OCI-LY3 (cell line): ENCODE measurements at regions not wholly inside any gene's neighbourhood (a gene's known extent, or its start where the extent isn't known, plus 50 kb on each side); places are given as distances from the start of the nearest gene placed in this dataset.

ENCODE experiments used
- H2AFZ ChIP-seq: fragments of 200-600, 300-600 bp; shearing (Covaris generic); 2 replicates; pipeline ENCODE4 v1.6.0; 2014; ENCODE audit warnings: antibody characterized with exemption, low read depth, low read length
- H3K27ac ChIP-seq: fragments of 200-600, 300-600 bp; sonication (generic); 2 replicates; pipeline ENCODE4 v1.5.1; 2014; ENCODE audit warnings: mild to moderate bottlenecking, low read length, moderate library complexity, mixed read lengths
- H3K27me3 ChIP-seq: fragments of 200-600, 300-600 bp; sonication (generic); 2 replicates; pipeline ENCODE4 v1.6.1; 2014; ENCODE audit warnings: low read depth, low read length, mixed read lengths
- H3K36me3 ChIP-seq: fragments of 200-600, 300-600 bp; sonication (generic); replicated peaks from 2 replicates; pipeline ENCODE3; 2014; ENCODE audit warnings: low read depth, low read length, mixed read lengths
- H3K4me1 ChIP-seq: fragments of 300-600, 200-600 bp; sonication (generic); 2 replicates; pipeline ENCODE4 v1.6.1; 2014; ENCODE audit warnings: low read length, mixed read lengths
- H3K4me2 ChIP-seq: fragments of 200-600, 300-600 bp; sonication (generic); 2 replicates; pipeline ENCODE4 v1.6.1; 2014; ENCODE audit warnings: low read length, mixed read lengths
- H3K4me3 ChIP-seq: fragments of 300-600, 200-600 bp; sonication (generic); 2 replicates; pipeline ENCODE4 v1.5.1; 2014; ENCODE audit warnings: antibody characterized with exemption, mild to moderate bottlenecking, low read length, moderate library complexity
- H3K79me2 ChIP-seq: fragments of 300-600, 200-600 bp; shearing (Covaris generic); 2 replicates; pipeline ENCODE4 v1.6.1; 2014; ENCODE audit warnings: mild to moderate bottlenecking, low read length, mixed read lengths
- H3K9ac ChIP-seq: fragments of 300-600, 200-600 bp; shearing (Covaris generic); 2 replicates; pipeline ENCODE4 v1.6.0; 2014; ENCODE audit warnings: mild to moderate bottlenecking, low read length, moderate library complexity
- H3K9me3 ChIP-seq: fragments of 200-600, 300-600 bp; shearing (Covaris generic); 2 replicates; pipeline ENCODE4 v1.6.1; 2014; ENCODE audit warnings: low read length, mixed read lengths; ENCODE audit not compliant: insufficient read depth
- H4K20me1 ChIP-seq: fragments of 200-600, 300-600 bp; sonication (generic); 2 replicates; pipeline ENCODE4 v1.6.1; 2016; ENCODE audit warnings: low read length, mixed read lengths; ENCODE audit not compliant: insufficient read depth
- CTCF ChIP-seq: fragments of 200-600, 300-600 bp; sonication (generic); IDR thresholded peaks from 2 replicates; pipeline ENCODE4 v1.5.1; 2014; ENCODE audit warnings: antibody characterized with exemption, low read length, low read depth
- EZH2phosphoT487 ChIP-seq: fragments of 200-600 bp; shearing (Covaris generic); IDR thresholded peaks from 2 replicates; pipeline ENCODE4 v1.6.1; 2018; ENCODE audit warnings: antibody characterized with exemption, mixed run types, low read depth

DNA sequence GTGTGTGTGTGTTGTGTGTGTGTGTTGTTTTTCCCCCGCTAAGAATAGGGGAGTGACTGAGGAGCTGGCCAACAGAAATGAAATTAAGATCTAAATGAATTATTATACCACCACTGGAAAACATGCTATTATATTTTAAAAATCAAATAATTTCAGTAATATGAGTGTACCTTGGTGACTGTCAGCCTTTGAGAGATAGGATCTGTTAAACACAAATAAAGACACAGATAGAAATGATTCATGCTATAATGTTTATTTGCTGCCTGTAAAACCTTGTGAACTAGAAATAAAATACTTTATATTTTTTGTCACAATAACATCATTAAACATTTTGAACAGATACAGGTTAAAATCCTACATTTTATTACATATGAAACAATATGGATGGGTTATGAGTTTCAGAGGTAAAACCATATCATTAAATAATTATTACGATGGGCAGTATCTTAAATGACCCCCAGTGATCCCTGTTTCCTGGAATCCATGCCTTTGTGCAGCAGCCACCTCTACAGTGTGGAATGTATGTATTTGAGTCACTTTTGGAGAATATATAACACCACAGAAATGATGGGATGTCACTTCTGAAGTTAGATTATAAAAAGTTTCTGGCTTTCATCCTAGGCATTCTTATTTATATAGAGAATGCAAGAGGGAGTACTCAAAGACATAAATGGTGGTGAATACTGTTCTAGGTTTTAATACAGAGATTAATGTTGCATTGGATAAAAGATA lies 617.2 kb downstream of the CDH18 start:
- Histone ChIP-seq H3K9me3 (no peaks in the 10 kb centered on the region), H3K4me2 (no peak overlapping the region), H2AFZ (no peak overlapping the region), H4K20me1 (no peaks in the 10 kb centered on the region), H3K36me3 (no peaks in the 10 kb centered on the region), H3K27me3 (no peaks in the 10 kb centered on the region), H3K4me3 (no peak overlapping the region), H3K79me2 (no peaks in the 10 kb centered on the region), H3K4me1 (no peaks in the 10 kb centered on the region), H3K9ac (no peak overlapping the region), H3K27ac (no peak overlapping the region)
- TF ChIP-seq EZH2phosphoT487, result no peak
- no peak for TF ChIP-seq CTCF

- Histone ChIP-seq H3K79me2 (no peaks in the 10 kb centered on the region), H3K36me3 (no peaks in the 10 kb centered on the region), H3K27ac (no peak overlapping the region), H3K9ac (no peak overlapping the region), H3K9me3 (no peaks in the 10 kb centered on the region), H3K4me1 (no peaks in the 10 kb centered on the region), H3K4me2 (no peak overlapping the region), H4K20me1 (no peaks in the 10 kb centered on the region), H3K27me3 (no peaks in the 10 kb centered on the region), H3K4me3 (no peak overlapping the region), H2AFZ (no peak overlapping the region)
- TF ChIP-seq CTCF (no peak), EZH2phosphoT487 (no peak)
These were observed 599.6 kb downstream of the CDH18 start for GRCh38 chr5:19388391-19388790.

DNA sequence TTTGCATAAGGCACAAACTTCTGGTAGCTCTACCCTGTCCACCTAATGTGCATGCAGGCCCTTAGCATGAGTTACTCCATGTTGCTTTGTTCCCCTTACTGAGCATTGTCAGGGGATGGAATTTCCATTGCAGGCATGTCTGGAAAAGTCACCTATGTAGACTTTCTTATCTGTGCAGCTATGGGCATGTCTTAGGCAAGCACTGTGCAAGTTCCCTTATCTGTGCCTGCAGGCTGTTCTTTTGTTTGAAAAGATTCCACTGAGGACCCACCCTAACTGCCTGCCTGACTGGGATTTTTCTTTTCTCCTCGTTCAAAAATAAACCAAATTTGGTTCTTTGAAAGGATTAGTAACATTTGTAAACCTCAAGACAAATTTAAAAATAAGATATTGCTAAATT lies 587.0 kb downstream of the CDH18 start:
- TF ChIP-seq EZH2phosphoT487 (no peak), CTCF (no peak)
- Histone ChIP-seq H3K27me3 (no peaks in the 10 kb centered on the region), H3K79me2 (no peaks in the 10 kb centered on the region), H3K9me3 (no peaks in the 10 kb centered on the region), H3K4me3 (no peak overlapping the region), H3K27ac (no peak overlapping the region), H3K36me3 (no peaks in the 10 kb centered on the region), H3K4me2 (no peak overlapping the region), H3K9ac (no peak overlapping the region), H4K20me1 (no peaks in the 10 kb centered on the region), H2AFZ (no peak overlapping the region), H3K4me1 (no peaks in the 10 kb centered on the region)

GRCh38 chr5:19406576-19407365 lies 581.2 kb downstream of the CDH18 start:
- H2AFZ ChIP-seq, result no peak overlapping the region
- no peaks in the 10 kb centered on the region for H3K36me3 ChIP-seq
- no peaks in the 10 kb centered on the region for H3K79me2 ChIP-seq
- H3K9ac ChIP-seq, result no peak overlapping the region
- no peak overlapping the region for H3K4me3 ChIP-seq
- H4K20me1 ChIP-seq, result no peaks in the 10 kb centered on the region
- H3K27ac ChIP-seq, result no peak overlapping the region
- no peaks in the 10 kb centered on the region for H3K9me3 ChIP-seq
- H3K27me3 ChIP-seq, result no peaks in the 10 kb centered on the region
- H3K4me2 ChIP-seq, result no peak overlapping the region
- no peaks in the 10 kb centered on the region for H3K4me1 ChIP-seq
- TF ChIP-seq EZH2phosphoT487, result no peak
- no peak for TF ChIP-seq CTCF
